Panc1 (cell line): ENCODE measurements at regions not wholly inside any gene's neighbourhood (a gene's known extent, or its start where the extent isn't known, plus 50 kb on each side); places are given as distances from the start of the nearest gene placed in this dataset.

Experiments
- POLR2AphosphoS5 ChIP-seq: IDR thresholded peaks from 2 replicates; pipeline ENCODE4 v1.6.1; 2012; ENCODE audit warnings: mild to moderate bottlenecking, low read depth, low read length, moderate library complexity
- SIN3A ChIP-seq: IDR thresholded peaks from 2 replicates; pipeline ENCODE4 v1.6.1; 2012; ENCODE audit warnings: low read depth, mild to moderate bottlenecking, low read length, moderate library complexity, borderline replicate concordance; ENCODE audit not compliant: insufficient read depth
- TCF7L2 ChIP-seq: IDR thresholded peaks from 2 replicates; pipeline ENCODE4 v1.6.1; 2011; ENCODE audit warnings: mild to moderate bottlenecking, low read depth, low read length, inconsistent platforms
- TF ChIP-seq, protein P1 (sequence below): fragments of 450-650 bp; IDR thresholded peaks from 2 replicates; pipeline ENCODE4 v1.5.1; 2017; ENCODE audit warnings: mild to moderate bottlenecking
- TF ChIP-seq, protein P2 (sequence below), 2 experiments: IDR thresholded peaks; 2 replicates each; pipeline ENCODE4 v1.6.1; 2011 to 2012; ENCODE audit warnings: low read depth in 2 of 2, control low read depth in 1 of 2, low read length in 1 of 2, mild to moderate bottlenecking in 1 of 2, moderate library complexity in 1 of 2; ENCODE audit not compliant: insufficient read depth in 1 of 2

DNA sequence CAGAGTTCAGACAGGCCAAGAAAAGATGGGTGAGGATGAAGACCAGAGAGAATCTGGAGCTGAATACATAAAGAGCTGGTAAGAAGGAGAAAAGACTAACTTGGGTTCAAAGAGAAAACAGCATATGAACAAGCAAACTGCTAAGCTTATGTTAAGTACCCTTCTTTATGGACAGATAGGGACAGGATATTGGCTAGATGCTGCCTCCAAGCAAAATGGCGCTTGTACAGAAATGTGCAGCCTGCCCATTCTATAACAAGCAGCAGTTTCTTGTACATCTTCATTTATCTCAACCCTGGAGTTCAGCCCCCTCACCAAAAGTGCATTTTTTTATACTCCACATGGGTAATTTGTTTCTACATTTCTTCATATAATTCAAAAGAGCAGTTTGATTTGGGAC, 184.5 kb downstream of the RMST start:
- TF ChIP-seq, protein P1, sequence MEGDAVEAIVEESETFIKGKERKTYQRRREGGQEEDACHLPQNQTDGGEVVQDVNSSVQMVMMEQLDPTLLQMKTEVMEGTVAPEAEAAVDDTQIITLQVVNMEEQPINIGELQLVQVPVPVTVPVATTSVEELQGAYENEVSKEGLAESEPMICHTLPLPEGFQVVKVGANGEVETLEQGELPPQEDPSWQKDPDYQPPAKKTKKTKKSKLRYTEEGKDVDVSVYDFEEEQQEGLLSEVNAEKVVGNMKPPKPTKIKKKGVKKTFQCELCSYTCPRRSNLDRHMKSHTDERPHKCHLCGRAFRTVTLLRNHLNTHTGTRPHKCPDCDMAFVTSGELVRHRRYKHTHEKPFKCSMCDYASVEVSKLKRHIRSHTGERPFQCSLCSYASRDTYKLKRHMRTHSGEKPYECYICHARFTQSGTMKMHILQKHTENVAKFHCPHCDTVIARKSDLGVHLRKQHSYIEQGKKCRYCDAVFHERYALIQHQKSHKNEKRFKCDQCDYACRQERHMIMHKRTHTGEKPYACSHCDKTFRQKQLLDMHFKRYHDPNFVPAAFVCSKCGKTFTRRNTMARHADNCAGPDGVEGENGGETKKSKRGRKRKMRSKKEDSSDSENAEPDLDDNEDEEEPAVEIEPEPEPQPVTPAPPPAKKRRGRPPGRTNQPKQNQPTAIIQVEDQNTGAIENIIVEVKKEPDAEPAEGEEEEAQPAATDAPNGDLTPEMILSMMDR, result no peak
- TF ChIP-seq POLR2AphosphoS5 (no peak), SIN3A (no peak), TCF7L2 (no peak)
- TF ChIP-seq, protein P2, sequence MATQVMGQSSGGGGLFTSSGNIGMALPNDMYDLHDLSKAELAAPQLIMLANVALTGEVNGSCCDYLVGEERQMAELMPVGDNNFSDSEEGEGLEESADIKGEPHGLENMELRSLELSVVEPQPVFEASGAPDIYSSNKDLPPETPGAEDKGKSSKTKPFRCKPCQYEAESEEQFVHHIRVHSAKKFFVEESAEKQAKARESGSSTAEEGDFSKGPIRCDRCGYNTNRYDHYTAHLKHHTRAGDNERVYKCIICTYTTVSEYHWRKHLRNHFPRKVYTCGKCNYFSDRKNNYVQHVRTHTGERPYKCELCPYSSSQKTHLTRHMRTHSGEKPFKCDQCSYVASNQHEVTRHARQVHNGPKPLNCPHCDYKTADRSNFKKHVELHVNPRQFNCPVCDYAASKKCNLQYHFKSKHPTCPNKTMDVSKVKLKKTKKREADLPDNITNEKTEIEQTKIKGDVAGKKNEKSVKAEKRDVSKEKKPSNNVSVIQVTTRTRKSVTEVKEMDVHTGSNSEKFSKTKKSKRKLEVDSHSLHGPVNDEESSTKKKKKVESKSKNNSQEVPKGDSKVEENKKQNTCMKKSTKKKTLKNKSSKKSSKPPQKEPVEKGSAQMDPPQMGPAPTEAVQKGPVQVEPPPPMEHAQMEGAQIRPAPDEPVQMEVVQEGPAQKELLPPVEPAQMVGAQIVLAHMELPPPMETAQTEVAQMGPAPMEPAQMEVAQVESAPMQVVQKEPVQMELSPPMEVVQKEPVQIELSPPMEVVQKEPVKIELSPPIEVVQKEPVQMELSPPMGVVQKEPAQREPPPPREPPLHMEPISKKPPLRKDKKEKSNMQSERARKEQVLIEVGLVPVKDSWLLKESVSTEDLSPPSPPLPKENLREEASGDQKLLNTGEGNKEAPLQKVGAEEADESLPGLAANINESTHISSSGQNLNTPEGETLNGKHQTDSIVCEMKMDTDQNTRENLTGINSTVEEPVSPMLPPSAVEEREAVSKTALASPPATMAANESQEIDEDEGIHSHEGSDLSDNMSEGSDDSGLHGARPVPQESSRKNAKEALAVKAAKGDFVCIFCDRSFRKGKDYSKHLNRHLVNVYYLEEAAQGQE (IDR thresholded peaks at IDR 0.05; ENCODE audit: insufficient read depth in 1 of 2, low read depth in 2 of 2, low read length in 1 of 2), result no peak
